ENCODE measurements at regions not wholly inside any gene's neighbourhood (a gene's known extent, or its start where the extent isn't known, plus 50 kb on each side); places are given as distances from the start of the nearest gene placed in this dataset.

DNA sequence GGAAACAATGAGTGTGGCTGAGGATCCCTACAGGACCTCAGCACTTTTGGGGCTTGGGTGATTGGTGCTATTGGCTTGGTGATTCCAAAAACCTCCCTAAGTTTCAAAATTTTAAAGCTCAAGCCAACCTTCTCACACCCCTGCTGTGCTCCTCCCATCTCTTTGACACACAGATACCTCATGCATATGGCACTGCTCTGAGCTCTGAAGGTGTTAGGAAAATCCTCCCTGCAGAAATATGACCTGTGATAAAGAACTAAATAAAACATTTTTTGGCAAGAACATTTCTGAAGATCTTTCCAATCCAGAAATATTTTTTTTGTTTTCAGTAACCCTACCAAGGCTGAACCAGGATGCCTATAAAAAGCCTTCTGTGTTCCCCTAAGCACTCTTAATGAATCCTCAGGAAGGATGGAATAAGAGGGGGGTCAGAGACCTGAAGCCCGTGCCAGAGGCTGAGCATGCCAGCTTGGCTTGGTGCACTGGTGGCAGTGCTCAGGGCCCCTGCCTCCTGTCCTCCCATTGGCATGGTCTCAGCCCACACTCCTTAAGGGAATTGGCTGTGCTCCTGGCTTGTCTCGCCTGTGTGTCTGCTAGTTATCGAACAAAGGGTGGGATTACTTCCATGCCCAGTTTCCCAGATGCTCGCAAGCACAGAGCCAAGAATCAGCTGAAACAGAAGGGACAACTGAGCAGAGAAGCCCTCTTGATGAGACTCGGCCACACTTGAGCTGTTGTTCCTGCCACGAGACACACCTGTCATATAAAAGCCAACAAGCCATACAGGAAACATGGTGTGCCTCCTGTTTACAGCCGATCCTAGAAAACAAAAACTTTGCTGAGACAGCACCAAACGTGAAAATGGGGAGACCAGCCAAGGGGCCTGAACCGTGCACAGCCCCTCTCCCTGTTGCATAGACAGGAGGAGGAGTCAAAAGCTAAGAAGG is 132.7 kb upstream of the EEA1 start (continued):
- TF ChIP-seq ZFHX2 (tag by site-specific recombination; conservative IDR thresholded peaks at IDR 0.05) (no peak), ZNF10 (tag by site-specific recombination; IDR thresholded peaks at IDR 0.05) (no peak), ZNF777 (tag by site-specific recombination; IDR thresholded peaks at IDR 0.05; ENCODE audit: borderline replicate concordance) (no peak), ZNF571 (tag by site-specific recombination; IDR thresholded peaks at IDR 0.05) (no peak)

DNA sequence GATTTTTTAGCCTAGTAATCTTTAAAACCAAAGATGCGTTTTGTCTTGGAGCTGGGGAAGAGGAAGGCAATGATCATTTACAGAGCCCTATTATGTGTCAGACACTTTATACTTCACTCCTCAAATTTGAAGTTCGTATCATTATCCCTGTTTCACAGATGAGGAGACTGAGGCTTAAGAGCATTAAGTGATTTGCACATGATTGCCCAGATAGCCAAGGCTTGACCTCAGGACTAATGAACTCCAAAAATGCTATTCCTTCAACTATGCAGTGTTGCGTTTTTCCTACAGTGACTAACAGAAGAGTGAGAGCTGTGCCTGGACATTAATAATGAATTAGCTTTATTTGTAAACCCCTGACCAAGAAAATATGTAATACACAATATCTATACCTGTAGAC is 136.8 kb upstream of the EEA1 start:
- ChIA-PET CTCF (no interaction called here), POLR2A (no interaction called here)
- no peaks in the 10 kb centered on the region for H3K36me3 ChIP-seq (ENCODE audit: control insufficient read depth in 2 of 2, insufficient read depth in 1 of 2, low read length in 2 of 2)
- no peaks in the 10 kb centered on the region for H3K4me1 ChIP-seq (ENCODE audit: control insufficient read depth, insufficient read depth, low read length)
- H3K4me3 ChIP-seq (ENCODE audit: low read depth, low read length) = no peak overlapping the region
- H3K9me3 ChIP-seq (ENCODE audit: control insufficient read depth, insufficient read depth, low read depth, low read length) = no peaks in the 10 kb centered on the region
- no peak for TF ChIP-seq ZNF664 (tag by site-specific recombination; IDR thresholded peaks at IDR 0.05)
- no peak for TF ChIP-seq MEIS1 (CRISPR knock-in tag; IDR thresholded peaks at IDR 0.05; ENCODE audit: borderline replicate concordance)
- no peak for TF ChIP-seq ZNF76 (tag by site-specific recombination; IDR thresholded peaks at IDR 0.05; ENCODE audit: borderline replicate concordance, low read depth)
- no peak for TF ChIP-seq ZNF645 (tag by site-specific recombination; IDR thresholded peaks at IDR 0.05)
- no peak for TF ChIP-seq ZNF169 (tag by site-specific recombination; IDR thresholded peaks at IDR 0.05)
- no peak for TF ChIP-seq ZNF324 (tag by site-specific recombination; IDR thresholded peaks at IDR 0.05)
- TF ChIP-seq ZSCAN5A (tag by site-specific recombination; IDR thresholded peaks at IDR 0.05) = no peak
- TF ChIP-seq, protein P1, sequence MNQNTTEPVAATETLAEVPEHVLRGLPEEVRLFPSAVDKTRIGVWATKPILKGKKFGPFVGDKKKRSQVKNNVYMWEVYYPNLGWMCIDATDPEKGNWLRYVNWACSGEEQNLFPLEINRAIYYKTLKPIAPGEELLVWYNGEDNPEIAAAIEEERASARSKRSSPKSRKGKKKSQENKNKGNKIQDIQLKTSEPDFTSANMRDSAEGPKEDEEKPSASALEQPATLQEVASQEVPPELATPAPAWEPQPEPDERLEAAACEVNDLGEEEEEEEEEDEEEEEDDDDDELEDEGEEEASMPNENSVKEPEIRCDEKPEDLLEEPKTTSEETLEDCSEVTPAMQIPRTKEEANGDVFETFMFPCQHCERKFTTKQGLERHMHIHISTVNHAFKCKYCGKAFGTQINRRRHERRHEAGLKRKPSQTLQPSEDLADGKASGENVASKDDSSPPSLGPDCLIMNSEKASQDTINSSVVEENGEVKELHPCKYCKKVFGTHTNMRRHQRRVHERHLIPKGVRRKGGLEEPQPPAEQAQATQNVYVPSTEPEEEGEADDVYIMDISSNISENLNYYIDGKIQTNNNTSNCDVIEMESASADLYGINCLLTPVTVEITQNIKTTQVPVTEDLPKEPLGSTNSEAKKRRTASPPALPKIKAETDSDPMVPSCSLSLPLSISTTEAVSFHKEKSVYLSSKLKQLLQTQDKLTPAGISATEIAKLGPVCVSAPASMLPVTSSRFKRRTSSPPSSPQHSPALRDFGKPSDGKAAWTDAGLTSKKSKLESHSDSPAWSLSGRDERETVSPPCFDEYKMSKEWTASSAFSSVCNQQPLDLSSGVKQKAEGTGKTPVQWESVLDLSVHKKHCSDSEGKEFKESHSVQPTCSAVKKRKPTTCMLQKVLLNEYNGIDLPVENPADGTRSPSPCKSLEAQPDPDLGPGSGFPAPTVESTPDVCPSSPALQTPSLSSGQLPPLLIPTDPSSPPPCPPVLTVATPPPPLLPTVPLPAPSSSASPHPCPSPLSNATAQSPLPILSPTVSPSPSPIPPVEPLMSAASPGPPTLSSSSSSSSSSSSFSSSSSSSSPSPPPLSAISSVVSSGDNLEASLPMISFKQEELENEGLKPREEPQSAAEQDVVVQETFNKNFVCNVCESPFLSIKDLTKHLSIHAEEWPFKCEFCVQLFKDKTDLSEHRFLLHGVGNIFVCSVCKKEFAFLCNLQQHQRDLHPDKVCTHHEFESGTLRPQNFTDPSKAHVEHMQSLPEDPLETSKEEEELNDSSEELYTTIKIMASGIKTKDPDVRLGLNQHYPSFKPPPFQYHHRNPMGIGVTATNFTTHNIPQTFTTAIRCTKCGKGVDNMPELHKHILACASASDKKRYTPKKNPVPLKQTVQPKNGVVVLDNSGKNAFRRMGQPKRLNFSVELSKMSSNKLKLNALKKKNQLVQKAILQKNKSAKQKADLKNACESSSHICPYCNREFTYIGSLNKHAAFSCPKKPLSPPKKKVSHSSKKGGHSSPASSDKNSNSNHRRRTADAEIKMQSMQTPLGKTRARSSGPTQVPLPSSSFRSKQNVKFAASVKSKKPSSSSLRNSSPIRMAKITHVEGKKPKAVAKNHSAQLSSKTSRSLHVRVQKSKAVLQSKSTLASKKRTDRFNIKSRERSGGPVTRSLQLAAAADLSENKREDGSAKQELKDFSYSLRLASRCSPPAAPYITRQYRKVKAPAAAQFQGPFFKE (tag by site-specific recombination; IDR thresholded peaks at IDR 0.05; ENCODE audit: borderline replicate concordance) = no peak
- no peak for TF ChIP-seq ZNF133 (tag by site-specific recombination; IDR thresholded peaks at IDR 0.05)
- no peak for TF ChIP-seq ZNF555 (tag by site-specific recombination; conservative IDR thresholded peaks at IDR 0.05)
- no peak for TF ChIP-seq ZNF473 (tag by site-specific recombination; IDR thresholded peaks at IDR 0.05)
- TF ChIP-seq, protein P2, sequence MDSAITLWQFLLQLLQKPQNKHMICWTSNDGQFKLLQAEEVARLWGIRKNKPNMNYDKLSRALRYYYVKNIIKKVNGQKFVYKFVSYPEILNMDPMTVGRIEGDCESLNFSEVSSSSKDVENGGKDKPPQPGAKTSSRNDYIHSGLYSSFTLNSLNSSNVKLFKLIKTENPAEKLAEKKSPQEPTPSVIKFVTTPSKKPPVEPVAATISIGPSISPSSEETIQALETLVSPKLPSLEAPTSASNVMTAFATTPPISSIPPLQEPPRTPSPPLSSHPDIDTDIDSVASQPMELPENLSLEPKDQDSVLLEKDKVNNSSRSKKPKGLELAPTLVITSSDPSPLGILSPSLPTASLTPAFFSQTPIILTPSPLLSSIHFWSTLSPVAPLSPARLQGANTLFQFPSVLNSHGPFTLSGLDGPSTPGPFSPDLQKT (IDR thresholded peaks at IDR 0.05; ENCODE audit: borderline replicate concordance, low read depth, low read length) = no peak
- no peak for TF ChIP-seq ZNF239 (tag by site-specific recombination; IDR thresholded peaks at IDR 0.05)
- TF ChIP-seq ZBTB49 (tag by site-specific recombination; IDR thresholded peaks at IDR 0.05; ENCODE audit: low read depth) = no peak
- no peak for TF ChIP-seq ZNF785 (tag by site-specific recombination; IDR thresholded peaks at IDR 0.05)
- TF ChIP-seq ZNF561 (tag by site-specific recombination; IDR thresholded peaks at IDR 0.05; ENCODE audit: borderline replicate concordance) = no peak
- no peak overlapping the region for H3K27ac ChIP-seq (ENCODE audit: extremely low read depth, low read depth, low read length)

Measured in HEK293 (cell line).